ENCODE measurements at regions not wholly inside any gene's neighbourhood (a gene's known extent, or its start where the extent isn't known, plus 50 kb on each side); places are given as distances from the start of the nearest gene placed in this dataset.

GRCh38 chr5:5828619-5829018, 406.1 kb downstream of the ICE1 start:
- no peak for FAIRE-seq
- DNase-seq (ENCODE audit: low spot score in 2 of 2), result no peak

- DNase-seq (ENCODE audit: low spot score in 2 of 2) (no peak), FAIRE-seq (no peak)
These were observed 404.4 kb downstream of the ICE1 start for GRCh38 chr5:5826911-5827310.

GRCh38 chr5:5822729-5823257, 400.3 kb downstream of the ICE1 start:
- no peak for DNase-seq (ENCODE audit: low spot score in 2 of 2)
- FAIRE-seq, result no peak

GRCh38 chr5:5816960-5817359, 394.5 kb downstream of the ICE1 start:
- no peak for DNase-seq (ENCODE audit: low spot score in 2 of 2)
- no peak for FAIRE-seq

- FAIRE-seq (no peak), DNase-seq (ENCODE audit: low spot score in 2 of 2) (no peak)
These were observed 391.0 kb downstream of the ICE1 start for GRCh38 chr5:5813441-5813840.

- no peak for FAIRE-seq
These were observed 388.0 kb downstream of the ICE1 start for GRCh38 chr5:5810461-5810860.

GRCh38 chr5:5805916-5806315, 383.4 kb downstream of the ICE1 start:
- no peak for DNase-seq (ENCODE audit: low spot score in 2 of 2)
- FAIRE-seq, result no peak

More at GRCh38 chr5:5810461-5810860, 388.0 kb downstream of the ICE1 start:
- no peak for DNase-seq (ENCODE audit: low spot score in 2 of 2)

GRCh38 chr5:5804478-5805233, 382.2 kb downstream of the ICE1 start:
- FAIRE-seq (no peak), DNase-seq (ENCODE audit: low spot score in 2 of 2) (no peak)

- DNase-seq (ENCODE audit: low spot score in 2 of 2), result no peak
- FAIRE-seq, result no peak
These were observed 378.6 kb downstream of the ICE1 start for GRCh38 chr5:5800801-5801761.

GRCh38 chr5:5799826-5800225, 377.3 kb downstream of the ICE1 start:
- FAIRE-seq (no peak), DNase-seq (ENCODE audit: low spot score in 2 of 2) (no peak)

GRCh38 chr5:5799229-5799628, 376.8 kb downstream of the ICE1 start:
- FAIRE-seq (no peak), DNase-seq (ENCODE audit: low spot score in 2 of 2) (no peak)

- DNase-seq (ENCODE audit: low spot score in 2 of 2) (no peak), FAIRE-seq (no peak)
These were observed 376.0 kb downstream of the ICE1 start for GRCh38 chr5:5798462-5798861.

GRCh38 chr5:5798041-5798440, 375.6 kb downstream of the ICE1 start:
- no peak for DNase-seq (ENCODE audit: low spot score in 2 of 2)
- FAIRE-seq, result no peak

GRCh38 chr5:5795074-5795771, 372.7 kb downstream of the ICE1 start:
- DNase-seq (ENCODE audit: low spot score in 2 of 2) (no peak), FAIRE-seq (no peak)

- FAIRE-seq, result no peak
- no peak for DNase-seq (ENCODE audit: low spot score in 2 of 2)
These were observed 371.7 kb downstream of the ICE1 start for GRCh38 chr5:5794118-5794560.

- no peak for FAIRE-seq
- no peak for DNase-seq (ENCODE audit: low spot score in 2 of 2)
These were observed 371.0 kb downstream of the ICE1 start for GRCh38 chr5:5793242-5794117.

- FAIRE-seq (no peak), DNase-seq (ENCODE audit: low spot score in 2 of 2) (no peak)
These were observed 369.6 kb downstream of the ICE1 start for GRCh38 chr5:5792106-5792505.

- no peak for FAIRE-seq
These were observed 366.3 kb downstream of the ICE1 start for GRCh38 chr5:5788793-5789192.

GRCh38 chr5:5787373-5787772, 364.9 kb downstream of the ICE1 start:
- no peak for DNase-seq (ENCODE audit: low spot score in 2 of 2)
- FAIRE-seq, result no peak

More at GRCh38 chr5:5788793-5789192, 366.3 kb downstream of the ICE1 start:
- no peak for DNase-seq (ENCODE audit: low spot score in 2 of 2)

GRCh38 chr5:5784101-5784500, 361.6 kb downstream of the ICE1 start:
- no peak for DNase-seq (ENCODE audit: low spot score in 2 of 2)
- no peak for FAIRE-seq

Data from frontal cortex (tissue), 3 donors.